B cell (primary cell): ENCODE measurements at regions not wholly inside any gene's neighbourhood (a gene's known extent, or its start where the extent isn't known, plus 50 kb on each side); places are given as distances from the start of the nearest gene placed in this dataset.

Experiments
- ATAC-seq: fragments of 200-7000 bp; cut with Tn5 transposase; one replicate; pipeline ENCODE4 v1.10.0; 2021; ENCODE audit warnings: low read depth, mild to moderate bottlenecking, moderate number of reproducible peaks, moderate library complexity
- CTCF ChIA-PET: fragments of 350-600 bp; sonication (Branson Sonifier 250); formaldehyde crosslinking; loops from one replicate; lab custom pipeline; 2021; ENCODE audit warnings: antibody characterized with exemption, inconsistent platforms; lab: Charles Lee
- POLR2A ChIA-PET: fragments of 350-600 bp; sonication (Branson Sonifier 250); formaldehyde crosslinking; loops from one replicate; lab custom pipeline; 2021; ENCODE audit warnings: antibody characterized with exemption; lab: Charles Lee
- DNase-seq: peaks from one replicate; pipeline ENCODE4 v3.0.0; 2013
- H2AFZ ChIP-seq: 2 replicates; pipeline ENCODE4 v1.6.1; 2012; ENCODE audit warnings: mild to moderate bottlenecking, low read depth, low read length; ENCODE audit not compliant: insufficient read depth, poor library complexity, severe bottlenecking
- H3K27ac ChIP-seq, 2 donors: 1 replicate in 1 of 2; 2 replicates in 1 of 2; pipeline ENCODE4 v1.5.1; 2012 to 2013; ENCODE audit warnings: low read length in 2 of 2, mild to moderate bottlenecking in 2 of 2, moderate library complexity in 1 of 2
- H3K27me3 ChIP-seq, 4 experiments: fragments of 200-600 bp in 1 of 4; sonication (generic) in 1 of 4; replicated peaks in 1 of 4; 1 replicate in 2 of 4; 2 replicates in 2 of 4; pipeline versions ENCODE4 v1.6.1 to v1.7.0; 2013 to 2016; ENCODE audit warnings: low read length in 3 of 4, mild to moderate bottlenecking in 2 of 4, mixed read lengths in 1 of 4, moderate library complexity in 1 of 4; ENCODE audit not compliant: insufficient read depth in 4 of 4, control insufficient read depth in 3 of 4; ENCODE audit errors: control extremely low read depth in 1 of 4
- H3K36me3 ChIP-seq, 2 experiments: replicated peaks in 1 of 2; 1 replicate in 1 of 2; 2 replicates in 1 of 2; pipeline versions ENCODE4 v1.6.1 to v1.7.1; 2013; ENCODE audit warnings: low read length in 1 of 2; ENCODE audit not compliant: insufficient read depth in 2 of 2, control insufficient read depth in 1 of 2; ENCODE audit errors: control extremely low read depth in 1 of 2, extremely low read depth in 1 of 2
- H3K4me1 ChIP-seq, 2 donors: fragments of 200-600 bp in 1 of 2; sonication (generic) in 1 of 2; 1 replicate in 1 of 2; 2 replicates in 1 of 2; pipeline versions ENCODE4 v1.5.1 to v1.6.1; 2013 to 2017; ENCODE audit warnings: low read length in 2 of 2; ENCODE audit not compliant: control insufficient read depth in 2 of 2, insufficient read depth in 2 of 2
- H3K4me2 ChIP-seq: replicated peaks from 2 replicates; pipeline ENCODE3; 2012; ENCODE audit warnings: mild to moderate bottlenecking, low read depth, low read length; ENCODE audit not compliant: poor library complexity, severe bottlenecking
- H3K4me3 ChIP-seq, 5 experiments: fragments of 200-600 bp in 1 of 5; sonication (generic) in 1 of 5; 1 replicate in 3 of 5; 2 replicates in 2 of 5; pipeline versions ENCODE4 v1.5.1 to v1.7.0; 2011 to 2016; ENCODE audit warnings: low read length in 4 of 5, mild to moderate bottlenecking in 4 of 5, low read depth in 2 of 5, control low read depth in 1 of 5, moderate library complexity in 1 of 5; ENCODE audit not compliant: insufficient read depth in 1 of 5; ENCODE audit errors: control extremely low read depth in 1 of 5, extremely low read depth in 1 of 5
- H3K79me2 ChIP-seq: fragments of 200-600 bp; sonication (generic); one replicate; pipeline ENCODE4 v1.6.0; 2016; ENCODE audit warnings: low read length; ENCODE audit not compliant: control insufficient read depth, insufficient read depth
- H3K9ac ChIP-seq: fragments of 200-600 bp; sonication (generic); 2 replicates; pipeline ENCODE4 v1.6.1; 2017; ENCODE audit warnings: mild to moderate bottlenecking, low read length, moderate library complexity
- H3K9me3 ChIP-seq, 3 donors: one replicate each; pipeline versions ENCODE4 v1.6.1 to v1.7.1; 2013; ENCODE audit warnings: low read length in 2 of 3; ENCODE audit not compliant: control insufficient read depth in 2 of 3, insufficient read depth in 1 of 3; ENCODE audit errors: control extremely low read depth in 1 of 3
- H4K20me1 ChIP-seq: 2 replicates; pipeline ENCODE4 v1.6.0; 2012; ENCODE audit warnings: mild to moderate bottlenecking, low read length; ENCODE audit not compliant: insufficient read depth, control insufficient read depth, poor library complexity, severe bottlenecking
- H3K27ac Mint-ChIP-seq: one replicate; pipeline ENCODE4 v1.8.0; 2021; ENCODE audit warnings: mixed read lengths
- H3K27me3 Mint-ChIP-seq: one replicate; pipeline ENCODE4 v1.8.0; 2021; ENCODE audit warnings: mixed read lengths
- H3K4me1 Mint-ChIP-seq: one replicate; pipeline ENCODE4 v1.8.0; 2021; ENCODE audit warnings: mixed read lengths
- H3K4me3 Mint-ChIP-seq: one replicate; pipeline ENCODE4 v1.8.0; 2021; ENCODE audit warnings: mixed read lengths
- H3K9me3 Mint-ChIP-seq: one replicate; pipeline ENCODE4 v1.8.0; 2022; ENCODE audit warnings: mixed read lengths; ENCODE audit not compliant: insufficient read depth
- EZH2 ChIP-seq: IDR thresholded peaks from 2 replicates; pipeline ENCODE4 v1.6.1; 2012; ENCODE audit warnings: borderline replicate concordance, low read depth, mild to moderate bottlenecking, moderate library complexity, low read length; ENCODE audit not compliant: insufficient read depth, poor library complexity, severe bottlenecking
- WGBS: methylation state at CpG from one replicate; pipeline ENCODE4 v1.1.5; 2013; ENCODE audit warnings: missing lambda C conversion rate; ENCODE audit not compliant: insufficient coverage; 5-methylcytosine and 5-hydroxymethylcytosine counted together
- intact Hi-C: fragments of 100-400 bp; cut with micrococcal nuclease; formaldehyde crosslinking; loops from one replicate; pipeline ENCODE4 v1.10.0; 2022
- TF ChIP-seq, protein P1 (sequence below): fragments of 200-600 bp; IDR thresholded peaks from one replicate; pipeline ENCODE4 v1.8.0; 2022; ENCODE audit warnings: antibody characterized with exemption, mild to moderate bottlenecking

DNA sequence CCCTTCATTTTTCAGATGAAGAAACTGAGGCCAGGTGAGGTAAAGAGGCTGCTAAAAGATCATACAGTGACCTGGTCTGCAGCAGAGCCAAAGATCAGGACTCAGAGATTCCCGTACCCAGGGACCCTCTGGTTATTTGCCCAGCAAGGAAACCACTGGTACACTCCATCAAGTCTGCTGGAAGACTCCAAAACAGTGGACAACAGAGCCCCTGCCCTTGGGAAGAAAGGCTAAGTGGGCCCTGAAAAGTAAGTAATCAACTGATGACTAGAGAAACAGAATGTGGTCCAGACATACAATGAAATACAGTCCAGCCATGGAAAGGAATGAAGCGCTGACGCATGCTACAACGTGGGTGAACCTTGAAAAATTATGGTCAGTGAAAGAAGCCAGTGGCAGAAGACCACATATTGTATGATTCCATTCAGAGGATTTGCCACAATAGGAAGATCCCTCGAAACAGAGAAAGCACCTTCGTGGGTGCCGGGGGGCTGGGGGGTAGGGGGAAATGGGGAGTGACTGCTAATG lies 106.4 kb downstream of the ETS2 start:
- no peaks in the 10 kb centered on the region for H3K27me3 ChIP-seq
- no peak overlapping the region for H3K4me3 ChIP-seq
- intact Hi-C loops, result no loop called here
- Mint-ChIP-seq H3K4me3 (no peak overlapping the region), H3K27ac (no peak overlapping the region), H3K9me3 (no peaks in the 10 kb centered on the region), H3K4me1 (no peaks in the 10 kb centered on the region), H3K27me3 (peaks cover 13% of the 10 kb centered on the region)
- no peak overlapping the region for H2AFZ ChIP-seq
- ChIA-PET POLR2A (no interaction called here), CTCF (no interaction called here)
- TF ChIP-seq EZH2, result no peak
- TF ChIP-seq, protein P1, sequence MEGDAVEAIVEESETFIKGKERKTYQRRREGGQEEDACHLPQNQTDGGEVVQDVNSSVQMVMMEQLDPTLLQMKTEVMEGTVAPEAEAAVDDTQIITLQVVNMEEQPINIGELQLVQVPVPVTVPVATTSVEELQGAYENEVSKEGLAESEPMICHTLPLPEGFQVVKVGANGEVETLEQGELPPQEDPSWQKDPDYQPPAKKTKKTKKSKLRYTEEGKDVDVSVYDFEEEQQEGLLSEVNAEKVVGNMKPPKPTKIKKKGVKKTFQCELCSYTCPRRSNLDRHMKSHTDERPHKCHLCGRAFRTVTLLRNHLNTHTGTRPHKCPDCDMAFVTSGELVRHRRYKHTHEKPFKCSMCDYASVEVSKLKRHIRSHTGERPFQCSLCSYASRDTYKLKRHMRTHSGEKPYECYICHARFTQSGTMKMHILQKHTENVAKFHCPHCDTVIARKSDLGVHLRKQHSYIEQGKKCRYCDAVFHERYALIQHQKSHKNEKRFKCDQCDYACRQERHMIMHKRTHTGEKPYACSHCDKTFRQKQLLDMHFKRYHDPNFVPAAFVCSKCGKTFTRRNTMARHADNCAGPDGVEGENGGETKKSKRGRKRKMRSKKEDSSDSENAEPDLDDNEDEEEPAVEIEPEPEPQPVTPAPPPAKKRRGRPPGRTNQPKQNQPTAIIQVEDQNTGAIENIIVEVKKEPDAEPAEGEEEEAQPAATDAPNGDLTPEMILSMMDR, result no peak
- WGBS, result 91% methylated on average over 4 of the region's 7 CpGs
- no peak overlapping the region for H3K9ac ChIP-seq
- no peaks in the 10 kb centered on the region for H3K4me1 ChIP-seq
- H3K9me3 ChIP-seq, result peaks cover 0 to 9% (median 0%) of the 10 kb centered on the region in 3 donors
- ATAC-seq (no peak), DNase-seq (no peak)
- no peak overlapping the region for H3K4me2 ChIP-seq
- no peaks in the 10 kb centered on the region for H3K36me3 ChIP-seq
- H3K79me2 ChIP-seq, result no peaks in the 10 kb centered on the region
- H3K27ac ChIP-seq, result no peak overlapping the region
- no peaks in the 10 kb centered on the region for H4K20me1 ChIP-seq

DNA sequence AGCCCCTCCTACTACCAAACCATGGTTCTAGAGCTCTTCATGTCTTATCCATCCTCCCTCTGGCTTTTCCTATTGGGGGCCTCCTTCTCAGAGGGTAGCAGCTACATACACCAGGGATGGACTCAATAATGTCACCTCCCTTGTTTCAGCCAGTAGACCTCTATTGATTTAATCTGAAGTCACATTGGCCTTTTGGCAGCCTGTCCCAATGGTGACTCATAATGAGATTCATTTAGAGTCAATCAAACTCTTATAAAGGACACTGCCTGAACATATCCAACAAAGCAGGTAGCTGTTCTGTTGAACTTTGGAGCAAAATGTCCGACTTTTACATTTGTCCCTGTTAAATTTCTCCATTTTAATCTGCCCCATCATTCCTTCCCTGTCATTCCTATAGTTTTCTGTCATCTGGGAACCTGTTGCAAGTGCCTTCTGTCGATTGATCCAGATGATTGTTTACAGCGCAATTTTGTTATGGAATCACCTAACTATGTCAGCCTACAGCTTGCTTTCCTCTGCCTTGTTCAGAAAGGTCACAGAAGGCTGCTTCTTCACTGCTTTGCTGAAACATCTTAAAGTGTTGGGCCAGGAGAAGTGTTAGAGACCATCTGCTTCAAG lies 105.9 kb downstream of the ETS2 start:
- H3K4me3 ChIP-seq, result no peak overlapping the region
- no peak overlapping the region for H3K4me3 Mint-ChIP-seq
- H3K9me3 ChIP-seq, result peaks cover 0 to 9% (median 0%) of the 10 kb centered on the region in 3 donors
- peaks cover 13% of the 10 kb centered on the region for H3K27me3 Mint-ChIP-seq
- no peak overlapping the region for H3K4me2 ChIP-seq
- no peaks in the 10 kb centered on the region for H3K4me1 Mint-ChIP-seq
- no peaks in the 10 kb centered on the region for H3K27me3 ChIP-seq
- no peak overlapping the region for H3K9ac ChIP-seq
- H4K20me1 ChIP-seq, result no peaks in the 10 kb centered on the region
- no peaks in the 10 kb centered on the region for H3K36me3 ChIP-seq
- H3K79me2 ChIP-seq, result no peaks in the 10 kb centered on the region
- CTCF ChIA-PET, result no interaction called here
- no peaks in the 10 kb centered on the region for H3K4me1 ChIP-seq
- H3K27ac Mint-ChIP-seq, result no peak overlapping the region
- H3K9me3 Mint-ChIP-seq, result no peaks in the 10 kb centered on the region
- no peak for ATAC-seq
- DNase-seq, result no peak
- TF ChIP-seq, protein P1, result no peak
- no peak for TF ChIP-seq EZH2
- intact Hi-C loops, result no loop called here
- POLR2A ChIA-PET, result no interaction called here
- no peak overlapping the region for H2AFZ ChIP-seq
- WGBS, result 60% methylated on average over 1 of the region's 3 CpGs
- no peak overlapping the region for H3K27ac ChIP-seq
